ENCODE measurements at regions not wholly inside any gene's neighbourhood (a gene's known extent, or its start where the extent isn't known, plus 50 kb on each side); places are given as distances from the start of the nearest gene placed in this dataset.

- no peak for DNase-seq (ENCODE audit: low read depth in 1 of 2, low spot score in 1 of 2)
- Histone ChIP-seq H3K27ac (replicated peaks) (no peak overlapping the region), H3K27me3 (ENCODE audit: insufficient read depth, poor library complexity, severe bottlenecking) (no peaks in the 10 kb centered on the region), H3K4me3 (replicated peaks; ENCODE audit: insufficient read depth, low read length) (no peak overlapping the region)
- no peak for TF ChIP-seq SPI1 (IDR thresholded peaks at IDR 0.05; ENCODE audit: borderline replicate concordance, low read depth)
- no peak for TF ChIP-seq POLR2AphosphoS5 (IDR thresholded peaks at IDR 0.05; ENCODE audit: low read depth)
- no peak for TF ChIP-seq CTCF (IDR thresholded peaks at IDR 0.05; ENCODE audit: insufficient read depth, low read length)
- TF ChIP-seq REST (IDR thresholded peaks at IDR 0.05; ENCODE audit: insufficient replicate concordance, low read depth): no peak
- TF ChIP-seq GABPA (IDR thresholded peaks at IDR 0.05; ENCODE audit: low read depth): no peak
Measured at GRCh38 chr11:81674211-81674610, 1059.5 kb downstream of the FAM181B start.

GRCh38 chr11:81673001-81673400, 1060.7 kb downstream of the FAM181B start:
- Histone ChIP-seq H3K27ac (replicated peaks) (no peak overlapping the region), H3K4me3 (replicated peaks; ENCODE audit: insufficient read depth, low read length) (no peak overlapping the region), H3K27me3 (ENCODE audit: insufficient read depth, poor library complexity, severe bottlenecking) (no peaks in the 10 kb centered on the region)
- DNase-seq (ENCODE audit: low read depth in 1 of 2, low spot score in 1 of 2): no peak
- no peak for TF ChIP-seq REST (IDR thresholded peaks at IDR 0.05; ENCODE audit: insufficient replicate concordance, low read depth)
- no peak for TF ChIP-seq SPI1 (IDR thresholded peaks at IDR 0.05; ENCODE audit: borderline replicate concordance, low read depth)
- TF ChIP-seq GABPA (IDR thresholded peaks at IDR 0.05; ENCODE audit: low read depth): no peak
- TF ChIP-seq POLR2AphosphoS5 (IDR thresholded peaks at IDR 0.05; ENCODE audit: low read depth): no peak
- TF ChIP-seq CTCF (IDR thresholded peaks at IDR 0.05; ENCODE audit: insufficient read depth, low read length): no peak

- TF ChIP-seq POLR2AphosphoS5 (IDR thresholded peaks at IDR 0.05; ENCODE audit: low read depth): no peak
- no peak for TF ChIP-seq CTCF (IDR thresholded peaks at IDR 0.05; ENCODE audit: insufficient read depth, low read length)
- H3K27me3 ChIP-seq (ENCODE audit: insufficient read depth, poor library complexity, severe bottlenecking): no peaks in the 10 kb centered on the region
Measured at GRCh38 chr11:81669935-81670543, 1063.6 kb downstream of the FAM181B start.

GRCh38 chr11:81658722-81659121, 1074.9 kb downstream of the FAM181B start:
- no peaks in the 10 kb centered on the region for H3K27me3 ChIP-seq (ENCODE audit: insufficient read depth, poor library complexity, severe bottlenecking)
- TF ChIP-seq SPI1 (IDR thresholded peaks at IDR 0.05; ENCODE audit: borderline replicate concordance, low read depth): no peak
- peak; percentile 53 for TF ChIP-seq CTCF (IDR thresholded peaks at IDR 0.05; ENCODE audit: insufficient read depth, low read length)
- no peak for TF ChIP-seq POLR2AphosphoS5 (IDR thresholded peaks at IDR 0.05; ENCODE audit: low read depth)
- TF ChIP-seq GABPA (IDR thresholded peaks at IDR 0.05; ENCODE audit: low read depth): no peak
- no peak for TF ChIP-seq REST (IDR thresholded peaks at IDR 0.05; ENCODE audit: insufficient replicate concordance, low read depth)
- H3K27ac ChIP-seq (replicated peaks): no peak overlapping the region
- DNase-seq (ENCODE audit: low read depth in 1 of 2, low spot score in 1 of 2): peak; percentile 16 to 21
- no peak overlapping the region for H3K4me3 ChIP-seq (replicated peaks; ENCODE audit: insufficient read depth, low read length)

More at GRCh38 chr11:81669935-81670543, 1063.6 kb downstream of the FAM181B start:
- DNase-seq (ENCODE audit: low read depth in 1 of 2, low spot score in 1 of 2): no peak
- no peak overlapping the region for H3K4me3 ChIP-seq (replicated peaks; ENCODE audit: insufficient read depth, low read length)
- H3K27ac ChIP-seq (replicated peaks): no peak overlapping the region

All from HL-60 (cell line).